Duodenal mucosa (tissue), 2 donors: ENCODE measurements at regions not wholly inside any gene's neighbourhood (a gene's known extent, or its start where the extent isn't known, plus 50 kb on each side); places are given as distances from the start of the nearest gene placed in this dataset.
A peak's percentile ranks its signal among the peaks of the same experiment; 100 is the strongest.

ENCODE experiments used
- H3K27ac ChIP-seq: one replicate; pipeline ENCODE4 v1.7.0; 2013; ENCODE audit warnings: low read depth, low read length
- H3K27me3 ChIP-seq, 2 donors: one replicate each; pipeline ENCODE4 v1.7.0; 2013; ENCODE audit warnings: low read length in 2 of 2, control low read depth in 1 of 2; ENCODE audit not compliant: insufficient read depth in 2 of 2, control insufficient read depth in 1 of 2
- H3K36me3 ChIP-seq, 2 donors: one replicate each; pipeline ENCODE4 v1.7.0; 2013; ENCODE audit warnings: low read length in 2 of 2, control low read depth in 1 of 2; ENCODE audit not compliant: insufficient read depth in 2 of 2, control insufficient read depth in 1 of 2
- H3K4me1 ChIP-seq, 2 donors: one replicate each; pipeline ENCODE4 v1.7.0; 2013; ENCODE audit warnings: low read length in 2 of 2, control low read depth in 1 of 2; ENCODE audit not compliant: insufficient read depth in 2 of 2, control insufficient read depth in 1 of 2
- H3K4me3 ChIP-seq, 2 donors: one replicate each; pipeline ENCODE4 v1.7.0; 2013; ENCODE audit warnings: low read length in 2 of 2, low read depth in 1 of 2
- H3K9ac ChIP-seq, 2 donors: one replicate each; pipeline ENCODE4 v1.7.0; 2013; ENCODE audit warnings: low read length in 2 of 2, low read depth in 1 of 2
- H3K9me3 ChIP-seq, 2 donors: one replicate each; pipeline ENCODE4 v1.7.0; 2013; ENCODE audit warnings: low read length in 2 of 2, control low read depth in 1 of 2; ENCODE audit not compliant: control insufficient read depth in 1 of 2

DNA sequence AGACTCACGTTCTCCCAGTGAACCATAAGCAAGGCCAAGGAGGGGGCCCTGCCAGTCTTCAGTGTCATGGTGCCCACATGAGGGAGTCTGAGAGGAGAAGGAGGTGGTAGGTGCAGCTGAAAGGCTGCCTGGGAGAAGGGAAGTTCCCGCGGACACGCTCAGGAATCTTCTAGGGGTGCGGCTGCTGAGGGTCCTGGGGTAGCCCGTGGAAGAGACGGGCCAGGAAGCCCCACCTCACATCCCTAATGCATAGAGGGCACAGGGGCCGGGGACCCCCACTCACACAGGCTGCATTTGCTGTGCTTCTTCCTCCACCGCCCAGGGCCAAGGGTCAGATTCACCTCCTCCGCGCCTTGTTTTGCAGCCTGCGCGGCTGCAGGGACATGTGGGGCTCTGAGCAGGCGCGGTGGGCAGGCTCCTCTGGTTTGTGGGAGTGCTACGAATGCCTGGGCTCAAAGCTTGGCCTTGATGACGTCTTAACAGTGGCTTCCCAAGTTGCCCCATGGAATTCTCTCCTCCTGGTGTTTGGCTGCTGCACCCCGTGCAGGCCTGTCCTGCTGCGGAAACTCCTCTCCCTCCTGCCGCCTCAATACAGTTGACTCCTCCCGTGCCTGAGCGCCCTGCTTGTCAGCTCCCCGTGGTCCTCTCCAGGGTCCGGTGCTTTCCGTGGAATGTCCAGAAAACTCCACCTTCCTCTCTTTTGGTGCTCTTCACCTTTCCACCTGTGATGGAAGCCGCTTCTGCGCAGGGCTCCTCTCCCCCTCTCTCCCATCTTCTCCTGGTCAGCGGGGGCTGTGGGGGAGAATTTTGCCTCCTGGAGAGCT lies 95.7 kb downstream of the VAPA start:
- H3K27ac ChIP-seq: no peak overlapping the region
- H3K9me3 ChIP-seq: no peaks in the 10 kb centered on the region
- no peak overlapping the region for H3K9ac ChIP-seq
- no peaks in the 10 kb centered on the region for H3K36me3 ChIP-seq
- H3K27me3 ChIP-seq: no peaks in the 10 kb centered on the region
- no peak overlapping the region for H3K4me3 ChIP-seq
- no peaks in the 10 kb centered on the region for H3K4me1 ChIP-seq

DNA sequence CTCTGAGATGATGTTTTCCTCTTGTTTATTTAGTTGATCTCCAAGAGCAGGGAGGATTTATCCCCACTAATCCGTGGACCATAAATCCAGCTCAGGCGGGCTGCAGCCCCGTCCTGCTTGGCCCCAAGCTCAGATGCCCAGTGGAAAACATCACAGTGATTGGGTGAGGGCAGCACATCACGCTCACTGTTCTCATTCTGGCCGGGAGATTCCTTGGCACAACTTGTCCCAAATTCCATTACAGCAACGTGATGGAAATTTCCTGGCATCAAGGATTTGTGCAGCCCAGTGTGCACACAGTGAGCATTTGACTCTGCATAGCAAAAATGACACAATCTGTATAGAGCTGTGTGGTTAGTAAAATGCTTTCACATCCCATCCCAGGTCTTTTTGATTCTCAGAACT lies 96.8 kb downstream of the VAPA start:
- H3K4me3 ChIP-seq: no peak overlapping the region
- no peaks in the 10 kb centered on the region for H3K36me3 ChIP-seq
- H3K9ac ChIP-seq: no peak overlapping the region
- no peak overlapping the region for H3K27ac ChIP-seq
- H3K4me1 ChIP-seq: peaks cover 0 to 5% of the 10 kb centered on the region in 2 donors
- H3K27me3 ChIP-seq: no peaks in the 10 kb centered on the region
- no peaks in the 10 kb centered on the region for H3K9me3 ChIP-seq

DNA sequence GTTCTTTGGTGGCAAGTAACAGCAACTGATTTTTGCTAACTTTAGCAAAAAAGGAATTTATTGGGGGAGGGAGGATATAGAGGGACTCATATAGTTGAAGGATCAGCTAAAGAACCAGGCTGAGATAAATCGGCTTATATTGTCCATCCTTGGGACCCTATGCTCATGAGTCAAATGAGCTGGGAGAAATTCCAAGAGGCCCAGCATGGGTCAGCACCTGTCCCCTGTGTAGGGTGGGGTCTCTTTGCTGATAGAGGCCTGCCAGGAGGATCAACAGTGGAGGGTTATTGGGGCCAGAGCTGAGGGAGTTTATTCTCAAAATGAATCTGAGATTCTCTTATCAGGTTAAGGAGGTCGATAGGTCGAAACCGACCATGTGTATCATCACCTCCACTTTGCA lies 97.2 kb downstream of the VAPA start:
- Histone ChIP-seq H3K4me3 (no peak overlapping the region), H3K9me3 (no peaks in the 10 kb centered on the region), H3K27me3 (no peaks in the 10 kb centered on the region), H3K36me3 (no peaks in the 10 kb centered on the region), H3K27ac (no peak overlapping the region), H3K4me1 (peaks cover 2 to 7% of the 10 kb centered on the region in 2 donors), H3K9ac (peak overlapping the region in 1 of 2 donors; percentile 17)

DNA sequence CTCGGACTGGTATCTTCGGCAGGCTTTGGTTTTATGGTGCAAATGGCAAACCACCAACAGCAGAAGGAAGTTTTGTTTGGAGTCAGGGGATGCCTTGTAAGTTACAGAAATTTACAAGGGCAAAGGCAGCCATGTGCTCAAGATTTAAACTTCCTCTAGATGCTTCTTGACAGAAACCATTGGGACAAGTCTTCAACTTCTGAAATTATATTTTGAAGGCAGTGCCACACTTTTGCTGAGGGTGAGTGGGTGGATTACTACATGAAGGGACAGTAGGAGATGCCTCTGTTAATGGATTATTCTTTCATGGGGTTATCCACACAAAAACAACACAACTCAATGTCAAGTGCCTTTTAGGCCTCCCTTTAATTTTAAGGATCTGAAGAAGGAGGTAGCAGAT lies 97.9 kb downstream of the VAPA start:
- Histone ChIP-seq H3K4me1 (peaks cover 3 to 12% of the 10 kb centered on the region in 2 donors), H3K9ac (no peak overlapping the region), H3K36me3 (no peaks in the 10 kb centered on the region), H3K9me3 (no peaks in the 10 kb centered on the region), H3K4me3 (no peak overlapping the region), H3K27me3 (no peaks in the 10 kb centered on the region), H3K27ac (no peak overlapping the region)

DNA sequence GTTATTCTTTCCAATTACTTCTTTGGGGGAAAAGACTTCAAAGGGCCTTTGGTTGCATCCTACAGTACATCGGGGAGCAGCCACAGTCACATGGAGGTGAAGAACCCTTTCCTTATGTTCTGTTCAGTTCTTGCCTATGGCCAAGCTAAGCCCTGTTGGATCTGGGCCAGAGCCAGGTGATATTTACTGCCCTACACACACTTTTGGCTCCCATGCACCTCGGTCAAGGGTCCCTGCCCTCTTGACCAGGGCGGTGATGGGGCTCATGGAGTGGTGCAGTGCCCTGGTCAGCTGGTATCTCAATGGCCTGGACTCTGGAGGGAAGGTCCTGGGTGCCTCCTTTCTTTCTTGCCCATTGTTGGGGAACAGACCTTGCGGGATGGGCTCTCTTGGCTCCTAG lies 98.7 kb downstream of the VAPA start:
- Histone ChIP-seq H3K9ac (no peak overlapping the region), H3K27ac (no peak overlapping the region)

DNA sequence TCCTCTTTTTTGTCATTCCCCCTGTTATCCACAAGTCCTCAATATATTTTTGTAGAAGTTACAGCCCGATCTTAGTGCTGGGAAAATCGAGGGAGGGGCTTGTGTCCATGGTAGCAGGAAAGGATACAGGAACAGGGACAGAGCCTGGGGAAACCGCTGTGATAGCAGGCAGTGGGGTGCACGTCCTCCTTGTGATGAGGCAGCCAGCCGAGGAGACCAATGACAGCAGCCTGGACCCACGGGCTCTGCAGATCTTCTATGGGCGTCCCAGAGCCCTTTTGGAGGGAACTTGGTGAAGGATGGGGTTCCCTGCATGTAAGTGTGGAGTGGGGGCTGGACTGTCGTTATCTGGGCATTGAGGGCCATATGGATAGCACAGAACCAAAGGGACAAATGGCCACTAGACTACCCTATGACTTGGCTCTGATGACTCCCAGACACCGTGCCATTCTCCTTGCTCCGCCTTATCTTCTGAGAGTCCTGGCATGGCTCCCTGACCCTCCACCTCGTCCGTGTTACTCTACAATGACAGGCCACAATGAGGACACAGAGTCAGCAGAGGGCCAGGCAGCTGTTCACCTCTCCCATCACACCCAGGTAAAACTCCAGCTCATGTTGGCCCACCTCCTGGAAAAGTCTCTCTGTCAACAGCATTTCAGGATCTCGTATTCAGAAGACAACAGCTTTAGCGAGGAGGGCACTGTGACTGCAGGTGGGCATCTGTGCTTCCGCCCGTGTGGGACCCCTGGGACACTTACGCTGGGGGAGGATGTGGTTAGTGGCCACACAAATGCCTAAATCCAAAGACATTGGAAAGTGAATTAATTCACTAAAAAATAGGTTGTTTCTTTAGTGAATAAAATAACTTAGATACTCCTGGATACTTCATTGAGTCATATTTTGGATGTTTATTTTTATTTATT lies 100.1 kb downstream of the VAPA start:
- Histone ChIP-seq H3K9ac (no peak overlapping the region), H3K36me3 (no peaks in the 10 kb centered on the region), H3K27me3 (no peaks in the 10 kb centered on the region), H3K9me3 (no peaks in the 10 kb centered on the region), H3K4me1 (peaks cover 3 to 12% of the 10 kb centered on the region in 2 donors), H3K27ac (no peak overlapping the region), H3K4me3 (no peak overlapping the region)

More for the DNA sequence above, 98.7 kb downstream of the VAPA start:
- Histone ChIP-seq H3K4me3 (no peak overlapping the region), H3K27me3 (no peaks in the 10 kb centered on the region), H3K9me3 (no peaks in the 10 kb centered on the region), H3K36me3 (no peaks in the 10 kb centered on the region), H3K4me1 (peaks cover 3 to 12% of the 10 kb centered on the region in 2 donors)

DNA sequence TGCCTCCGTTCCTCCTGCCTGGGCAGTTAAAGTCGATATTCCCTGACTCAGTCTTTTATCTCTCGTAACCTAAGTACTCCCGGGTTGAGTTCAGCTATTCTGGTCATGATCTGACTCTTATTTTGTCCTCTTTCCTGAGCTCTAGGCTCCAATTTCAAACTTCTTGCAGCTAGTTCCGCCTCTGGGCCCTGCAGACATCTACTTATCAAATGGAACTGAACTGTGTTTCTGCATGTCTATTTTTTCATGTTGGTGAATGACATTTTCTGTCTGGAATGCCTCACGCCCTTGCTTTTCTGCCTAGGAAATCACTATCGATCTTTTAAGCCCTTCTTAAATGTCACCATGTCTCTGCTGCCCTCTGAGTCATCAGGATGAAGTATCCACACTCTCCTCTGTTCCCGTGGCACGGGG lies 101.5 kb downstream of the VAPA start:
- no peak overlapping the region for H3K4me3 ChIP-seq
- no peaks in the 10 kb centered on the region for H3K27me3 ChIP-seq
- no peak overlapping the region for H3K9ac ChIP-seq
- no peak overlapping the region for H3K27ac ChIP-seq
- H3K36me3 ChIP-seq: no peaks in the 10 kb centered on the region
- H3K9me3 ChIP-seq: no peaks in the 10 kb centered on the region
- H3K4me1 ChIP-seq: peaks cover 3 to 12% of the 10 kb centered on the region in 2 donors

DNA sequence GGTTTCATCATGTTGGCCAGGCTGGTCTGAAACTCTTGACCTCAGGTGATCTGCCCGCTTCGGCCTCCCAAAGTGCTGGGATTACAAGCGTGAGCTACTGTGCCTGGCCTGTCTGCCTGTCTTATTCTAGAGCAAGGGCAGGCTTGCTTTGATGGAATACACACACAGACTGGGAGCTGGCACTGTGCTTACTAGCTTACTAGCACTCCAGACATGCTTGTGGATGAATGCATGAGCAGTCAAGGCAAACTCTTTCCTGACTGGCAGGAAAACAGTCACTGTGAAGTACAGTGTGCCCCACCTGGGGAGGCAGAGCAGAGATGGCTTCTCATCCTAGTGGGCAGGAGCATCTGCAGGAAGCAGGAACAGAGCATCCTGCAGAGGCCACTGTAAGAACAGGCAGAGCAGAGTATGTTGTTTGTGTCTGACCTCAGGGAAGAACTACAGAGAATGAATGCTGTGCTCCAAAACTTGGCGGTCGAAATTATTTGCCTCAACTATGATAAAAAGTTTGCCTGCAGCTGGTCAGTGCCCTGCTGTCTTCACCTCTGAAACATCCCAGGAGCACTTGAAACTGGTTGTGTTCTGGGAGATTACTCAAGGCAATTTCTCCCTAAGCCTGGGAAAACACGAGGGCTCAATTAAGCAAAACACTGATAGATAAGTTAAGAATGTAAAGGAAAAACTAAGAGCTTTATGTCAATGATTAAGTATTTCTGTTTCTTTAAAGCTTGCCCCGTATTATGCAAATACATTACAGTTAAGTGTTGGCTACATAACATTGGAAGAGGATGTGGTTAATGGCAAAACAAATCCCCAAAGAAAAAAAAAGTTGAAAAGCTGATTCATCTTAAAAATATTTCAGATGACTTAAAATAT lies 102.4 kb downstream of the VAPA start:
- no peak overlapping the region for H3K4me3 ChIP-seq
- H3K9ac ChIP-seq: no peak overlapping the region
- H3K36me3 ChIP-seq: no peaks in the 10 kb centered on the region
- no peak overlapping the region for H3K27ac ChIP-seq
- peaks cover 3 to 12% of the 10 kb centered on the region in 2 donors for H3K4me1 ChIP-seq
- no peaks in the 10 kb centered on the region for H3K27me3 ChIP-seq
- no peaks in the 10 kb centered on the region for H3K9me3 ChIP-seq

DNA sequence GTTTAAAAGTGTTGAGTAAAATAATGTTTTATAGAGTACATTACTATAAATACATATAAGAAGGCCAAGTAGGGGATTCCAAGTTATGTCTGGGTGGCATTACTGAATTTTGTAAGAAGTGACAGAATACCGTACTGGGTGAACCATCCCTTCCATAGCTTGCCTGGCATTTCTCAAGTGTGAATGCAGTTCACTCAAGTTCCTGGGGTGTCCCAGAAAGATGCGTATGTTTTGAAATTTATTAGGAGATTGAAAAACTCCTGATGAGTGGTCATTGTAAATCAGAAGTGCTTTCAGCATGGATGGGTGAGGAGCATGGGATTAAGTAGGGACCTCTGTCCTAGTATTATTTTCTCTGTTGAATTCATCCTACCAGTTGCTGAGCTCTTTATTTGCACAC lies 103.2 kb downstream of the VAPA start:
- Histone ChIP-seq H3K27ac (no peak overlapping the region), H3K27me3 (no peaks in the 10 kb centered on the region), H3K4me3 (no peak overlapping the region), H3K9ac (no peak overlapping the region), H3K4me1 (peaks cover 3 to 12% of the 10 kb centered on the region in 2 donors), H3K9me3 (no peaks in the 10 kb centered on the region), H3K36me3 (no peaks in the 10 kb centered on the region)
